ENCODE measurements at regions not wholly inside any gene's neighbourhood (a gene's known extent, or its start where the extent isn't known, plus 50 kb on each side); places are given as distances from the start of the nearest gene placed in this dataset.

DNA sequence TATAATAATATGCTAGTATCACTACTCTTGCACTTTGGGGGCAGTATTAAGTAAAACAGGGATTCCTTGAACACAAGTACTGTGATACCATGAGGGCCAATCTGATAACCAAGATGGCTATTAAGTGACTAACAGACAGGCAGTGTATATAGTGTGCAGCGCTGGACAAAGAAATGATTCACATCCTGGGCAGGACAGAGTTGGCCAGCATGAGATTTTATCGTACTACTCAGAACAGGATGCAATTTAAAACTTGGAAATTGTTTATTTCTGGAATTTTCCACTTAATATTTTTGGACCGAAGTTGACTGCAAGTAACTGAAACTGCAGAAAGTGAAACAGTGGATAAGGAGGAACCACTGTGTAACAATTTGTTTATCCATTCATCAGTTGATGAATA lies 74.6 kb downstream of the DNTTIP2 start:
- no peaks in the 10 kb centered on the region for H3K27me3 ChIP-seq
- H3K4me1 ChIP-seq = peaks cover 8% of the 10 kb centered on the region; the same call in 1 of the 2 replicates
- no peak overlapping the region for H3K4me3 ChIP-seq
- H4K20me1 ChIP-seq = no peaks in the 10 kb centered on the region
- no peak overlapping the region for H3K27ac ChIP-seq
- H3K9ac ChIP-seq = no peak overlapping the region
- H3K9me3 ChIP-seq = peaks cover 31% of the 10 kb centered on the region
- no peak overlapping the region for H3K4me2 ChIP-seq
- no peak for TF ChIP-seq Cebpa-rat (IDR thresholded peaks at IDR 0.05)
- no peaks in the 10 kb centered on the region for H3K36me3 ChIP-seq

DNA sequence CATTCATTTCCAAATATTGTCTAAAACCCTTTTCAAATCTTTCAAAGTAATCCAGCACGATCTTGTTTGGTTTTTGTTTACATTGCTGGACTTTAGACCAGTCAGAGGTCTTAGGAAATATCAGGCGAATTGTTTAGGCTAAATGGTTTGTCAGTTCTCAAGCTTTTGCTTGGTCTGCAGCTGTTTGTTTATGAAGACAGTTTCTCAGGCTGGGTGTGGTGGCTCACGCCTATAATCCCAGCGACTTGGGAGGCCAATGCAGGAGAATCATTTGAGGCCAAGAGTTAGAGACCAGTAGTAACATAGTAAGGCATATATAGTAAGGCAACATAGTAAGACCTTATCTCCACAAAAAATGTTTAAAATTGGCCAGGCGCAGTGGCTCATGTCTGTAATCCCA lies 77.5 kb downstream of the DNTTIP2 start:
- H3K9me3 ChIP-seq = peaks cover 9% of the 10 kb centered on the region; the same call in 1 of the 2 replicates
- no peaks in the 10 kb centered on the region for H3K36me3 ChIP-seq
- no peaks in the 10 kb centered on the region for H4K20me1 ChIP-seq
- H3K27ac ChIP-seq = no peak overlapping the region
- no peak overlapping the region for H3K9ac ChIP-seq
- no peak for TF ChIP-seq Cebpa-rat (IDR thresholded peaks at IDR 0.05)
- H3K4me3 ChIP-seq = no peak overlapping the region
- no peak overlapping the region for H3K4me2 ChIP-seq
- H3K4me1 ChIP-seq = peaks cover 8% of the 10 kb centered on the region; the same call in 1 of the 2 replicates
- H3K27me3 ChIP-seq = no peaks in the 10 kb centered on the region

DNA sequence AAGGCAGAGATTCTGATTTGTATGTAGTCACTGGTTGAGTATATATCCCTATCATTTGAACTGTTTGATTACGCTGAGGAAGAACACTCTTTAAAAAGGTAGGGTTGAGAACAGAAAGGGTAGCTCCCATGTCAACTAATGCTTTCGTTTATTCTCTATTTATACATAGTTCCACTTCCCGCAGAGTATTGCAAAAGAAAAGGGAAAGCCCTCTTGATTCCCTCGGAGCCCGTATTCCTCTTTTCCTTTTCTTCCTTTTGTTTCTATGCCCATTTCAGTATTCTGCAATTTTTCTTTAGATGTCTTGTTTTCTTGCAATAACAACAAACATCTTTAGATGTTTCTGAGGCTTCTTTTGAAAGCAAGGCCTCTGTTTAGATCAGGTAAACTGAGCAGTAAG lies 78.2 kb downstream of the DNTTIP2 start:
- Histone ChIP-seq H3K27ac (no peak overlapping the region), H3K9me3 (0 out of 2 replicates have a peak, but pooled peaks cover 6% of the 10 kb centered on the region), H3K9ac (no peak overlapping the region), H3K36me3 (no peaks in the 10 kb centered on the region), H3K4me2 (no peak overlapping the region), H3K27me3 (no peaks in the 10 kb centered on the region), H4K20me1 (no peaks in the 10 kb centered on the region), H3K4me1 (peaks cover 8% of the 10 kb centered on the region; the same call in 1 of the 2 replicates), H3K4me3 (no peak overlapping the region)
- TF ChIP-seq Cebpa-rat (IDR thresholded peaks at IDR 0.05) = no peak

DNA sequence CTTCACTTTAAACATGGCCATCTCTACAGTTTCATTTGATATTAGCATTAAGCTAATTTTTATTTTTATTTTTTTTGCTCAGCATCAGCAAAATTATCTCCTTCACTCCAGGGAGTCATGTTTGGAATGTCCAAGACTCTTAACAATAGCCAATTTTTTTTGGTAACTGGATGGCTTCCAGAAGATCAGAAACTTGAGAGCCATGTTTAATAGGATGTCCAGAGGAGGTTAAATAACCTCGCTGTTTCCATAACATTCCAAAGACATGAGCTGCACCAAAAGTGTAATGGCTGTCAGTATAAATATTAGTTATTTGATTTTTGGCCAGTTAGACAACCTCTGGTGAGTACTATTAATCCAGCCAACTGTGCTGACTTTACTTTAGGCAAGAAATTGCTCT lies 80.7 kb downstream of the DNTTIP2 start:
- Histone ChIP-seq H3K4me1 (peaks cover 7% of the 10 kb centered on the region; the same call in 1 of the 2 replicates), H3K4me3 (no peak overlapping the region), H3K4me2 (no peak overlapping the region), H4K20me1 (no peaks in the 10 kb centered on the region), H3K27ac (no peak overlapping the region), H3K9me3 (0 out of 2 replicates have a peak, but pooled peaks cover 6% of the 10 kb centered on the region), H3K9ac (no peak overlapping the region), H3K27me3 (no peaks in the 10 kb centered on the region), H3K36me3 (no peaks in the 10 kb centered on the region)
- TF ChIP-seq Cebpa-rat (IDR thresholded peaks at IDR 0.05) = no peak

DNA sequence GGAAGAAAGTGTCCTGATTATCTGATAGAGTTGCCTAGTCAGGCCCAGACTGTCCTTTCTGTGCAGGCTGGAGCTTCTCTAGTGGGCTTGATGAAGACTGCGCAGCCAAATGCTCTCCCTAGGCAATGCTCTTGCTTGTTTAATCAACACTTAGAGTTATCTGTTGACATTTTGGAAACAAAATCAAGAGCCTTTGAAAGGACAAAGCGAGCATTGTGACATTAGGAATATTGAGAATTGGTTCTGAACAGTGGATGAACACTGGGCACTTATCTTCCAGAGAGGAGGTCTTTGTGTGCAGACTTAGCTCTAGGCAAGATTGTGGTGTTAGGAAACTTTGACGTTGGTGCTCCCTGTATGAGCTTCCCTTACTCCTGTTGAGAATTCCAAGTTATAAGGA lies 94.5 kb downstream of the DNTTIP2 start:
- Histone ChIP-seq H3K36me3 (no peaks in the 10 kb centered on the region), H3K4me2 (no peak overlapping the region), H3K4me3 (no peak overlapping the region), H3K27ac (no peak overlapping the region), H3K9me3 (no peaks in the 10 kb centered on the region; the same call in 1 of the 2 replicates), H3K27me3 (no peaks in the 10 kb centered on the region), H3K4me1 (no peaks in the 10 kb centered on the region), H4K20me1 (no peaks in the 10 kb centered on the region), H3K9ac (no peak overlapping the region)
- no peak for TF ChIP-seq Cebpa-rat (IDR thresholded peaks at IDR 0.05)

DNA sequence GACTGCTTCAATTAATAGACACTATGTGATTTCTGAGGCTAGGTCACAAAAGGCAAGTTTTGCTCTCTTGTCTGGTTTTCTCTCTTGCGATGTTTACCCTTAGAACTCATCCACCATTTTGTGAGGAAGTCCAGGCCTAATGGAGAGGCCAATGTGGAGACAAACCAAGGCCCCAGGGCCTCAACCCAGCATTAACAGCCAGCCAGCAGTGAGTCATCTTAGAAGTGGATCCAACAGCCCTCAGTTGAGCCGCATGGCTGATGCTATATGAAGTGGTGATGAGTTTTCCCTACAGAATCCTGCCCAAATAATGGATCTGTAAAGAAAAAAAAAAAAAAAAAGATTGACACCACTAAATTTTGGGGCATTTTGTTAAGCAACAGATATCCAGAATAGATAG lies 95.1 kb downstream of the DNTTIP2 start:
- Histone ChIP-seq H3K4me2 (no peak overlapping the region), H3K9ac (no peak overlapping the region), H3K27ac (no peak overlapping the region), H4K20me1 (no peaks in the 10 kb centered on the region), H3K4me3 (no peak overlapping the region), H3K36me3 (no peaks in the 10 kb centered on the region), H3K27me3 (no peaks in the 10 kb centered on the region), H3K4me1 (no peaks in the 10 kb centered on the region), H3K9me3 (no peaks in the 10 kb centered on the region)
- no peak for TF ChIP-seq Cebpa-rat (IDR thresholded peaks at IDR 0.05)

DNA sequence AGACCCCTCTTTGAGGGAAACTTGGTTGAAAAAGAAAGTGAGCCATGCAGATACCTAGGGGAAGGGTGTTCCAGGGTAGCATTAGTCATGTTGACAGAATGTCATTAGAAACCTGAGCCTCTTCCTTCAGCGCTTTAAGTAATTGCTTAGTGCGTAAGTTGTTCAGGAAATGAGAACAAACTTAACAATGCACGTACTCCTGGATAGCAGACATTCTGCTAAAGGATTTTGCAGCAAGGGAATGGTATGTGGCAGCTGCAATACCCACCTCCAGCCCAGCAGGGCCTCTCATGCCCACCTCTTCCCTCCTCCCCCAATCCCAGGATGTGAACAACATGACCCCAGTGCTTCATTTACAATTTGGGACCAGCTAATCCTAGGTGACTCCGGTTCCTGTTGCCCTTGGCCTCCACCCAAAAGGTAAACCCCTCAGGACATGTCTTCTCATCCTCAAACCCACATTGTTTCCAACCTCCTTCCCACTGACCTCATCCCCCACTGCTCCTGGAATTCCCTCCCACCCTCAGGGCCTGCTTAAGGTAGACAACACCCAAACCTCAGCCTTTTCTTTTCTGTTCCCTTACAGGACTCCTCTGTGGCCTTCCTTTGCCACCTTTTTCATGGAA lies 98.0 kb upstream of the BCAR3 start:
- Histone ChIP-seq H3K9me3 (no peaks in the 10 kb centered on the region), H3K4me2 (no peak overlapping the region), H3K9ac (no peak overlapping the region), H3K27me3 (no peaks in the 10 kb centered on the region), H4K20me1 (no peaks in the 10 kb centered on the region), H3K4me1 (no peaks in the 10 kb centered on the region), H3K27ac (no peak overlapping the region), H3K36me3 (no peaks in the 10 kb centered on the region), H3K4me3 (no peak overlapping the region)
- no peak for TF ChIP-seq Cebpa-rat (IDR thresholded peaks at IDR 0.05)

DNA sequence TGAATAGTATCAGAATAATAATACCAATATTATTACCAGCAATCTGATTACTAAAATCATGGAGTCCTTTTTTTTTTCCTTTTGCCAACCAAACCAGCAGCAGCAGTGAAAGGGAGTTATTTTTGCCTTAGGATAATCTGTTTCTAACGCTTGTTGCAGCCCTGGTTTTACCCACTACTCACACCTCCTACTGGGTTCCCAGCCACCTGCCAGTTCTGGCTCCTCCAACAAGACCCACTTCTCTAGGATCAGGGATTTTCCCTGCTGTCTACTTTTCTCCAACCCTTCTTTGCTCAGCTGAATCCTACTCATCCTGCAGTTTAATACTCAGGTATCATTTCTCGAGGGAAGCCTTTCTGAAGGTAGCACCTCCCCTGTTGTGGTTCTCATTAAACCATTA lies 96.8 kb upstream of the BCAR3 start:
- Histone ChIP-seq H3K9ac (no peak overlapping the region), H3K27me3 (no peaks in the 10 kb centered on the region), H3K36me3 (no peaks in the 10 kb centered on the region), H3K4me2 (no peak overlapping the region), H3K27ac (no peak overlapping the region), H3K4me3 (no peak overlapping the region), H3K4me1 (no peaks in the 10 kb centered on the region), H3K9me3 (no peaks in the 10 kb centered on the region), H4K20me1 (no peaks in the 10 kb centered on the region)
- no peak for TF ChIP-seq Cebpa-rat (IDR thresholded peaks at IDR 0.05)

DNA sequence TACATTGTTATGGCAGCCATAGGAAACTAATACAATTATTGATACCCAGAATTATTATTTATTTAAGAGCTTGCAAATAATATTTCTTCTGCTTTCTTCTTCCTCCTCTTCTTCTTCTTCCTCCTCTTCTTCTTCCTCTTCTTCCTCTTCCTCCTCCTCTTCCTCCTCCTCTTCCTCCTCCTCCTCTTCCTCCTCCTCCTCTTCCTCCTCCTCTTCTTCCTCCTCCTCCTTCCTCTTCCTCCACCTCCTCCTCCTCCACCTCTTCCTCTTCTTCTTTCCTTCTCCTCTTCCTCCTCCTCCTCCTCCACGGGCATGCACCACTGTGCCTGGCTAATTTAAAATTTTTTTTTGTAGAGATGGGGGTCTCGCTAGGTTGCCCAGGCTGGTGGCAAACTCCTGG lies 95.6 kb upstream of the BCAR3 start:
- H4K20me1 ChIP-seq = no peaks in the 10 kb centered on the region
- H3K4me2 ChIP-seq = no peak overlapping the region
- H3K9ac ChIP-seq = no peak overlapping the region
- no peak for TF ChIP-seq Cebpa-rat (IDR thresholded peaks at IDR 0.05)
- no peaks in the 10 kb centered on the region for H3K4me1 ChIP-seq
- no peaks in the 10 kb centered on the region for H3K9me3 ChIP-seq
- H3K27ac ChIP-seq = no peak overlapping the region
- no peaks in the 10 kb centered on the region for H3K27me3 ChIP-seq
- no peak overlapping the region for H3K4me3 ChIP-seq
- H3K36me3 ChIP-seq = no peaks in the 10 kb centered on the region

DNA sequence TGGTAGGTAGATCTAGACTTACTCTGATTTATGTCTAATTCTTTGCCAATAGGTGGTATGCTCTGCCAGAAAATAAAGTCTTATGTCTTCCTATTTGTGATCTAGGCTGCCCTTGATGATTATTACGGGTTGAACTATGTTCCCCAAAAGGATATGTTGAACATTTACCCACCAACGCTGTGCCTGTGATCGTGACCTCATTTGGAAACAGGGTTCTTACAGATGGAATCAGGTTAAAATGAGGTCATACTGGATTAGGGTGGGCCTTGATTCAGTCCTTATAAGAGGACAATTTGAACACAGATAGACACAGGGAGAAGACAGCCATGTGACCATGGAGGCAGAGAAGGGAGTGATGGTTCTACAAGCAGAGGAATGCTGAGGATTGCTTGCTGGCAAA lies 95.1 kb upstream of the BCAR3 start:
- Histone ChIP-seq H3K4me3 (no peak overlapping the region), H3K4me1 (no peaks in the 10 kb centered on the region), H3K36me3 (no peaks in the 10 kb centered on the region), H3K27me3 (no peaks in the 10 kb centered on the region), H3K9ac (no peak overlapping the region), H3K4me2 (no peak overlapping the region), H4K20me1 (no peaks in the 10 kb centered on the region), H3K27ac (no peak overlapping the region), H3K9me3 (no peaks in the 10 kb centered on the region)
- no peak for TF ChIP-seq Cebpa-rat (IDR thresholded peaks at IDR 0.05)

DNA sequence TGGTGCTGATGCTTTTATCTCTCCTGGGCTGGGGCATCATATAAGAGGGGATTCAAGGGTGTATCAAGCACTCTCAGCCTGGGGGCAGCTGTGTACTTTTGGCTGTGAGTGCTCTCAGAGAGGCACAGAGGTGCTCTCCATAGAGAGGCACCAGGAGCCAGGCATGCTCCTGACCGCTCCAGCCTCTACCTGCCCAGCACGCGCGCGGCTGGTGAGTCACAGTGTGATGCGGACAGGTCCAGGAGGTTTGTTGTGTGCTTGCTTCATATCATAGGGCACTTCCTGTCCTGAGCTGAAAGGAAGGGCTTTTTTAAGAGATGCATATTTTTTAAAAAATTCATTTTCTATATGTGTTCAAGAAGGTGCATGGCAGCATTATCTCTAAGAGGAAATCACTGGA lies 93.6 kb upstream of the BCAR3 start:
- no peak overlapping the region for H3K4me2 ChIP-seq
- no peaks in the 10 kb centered on the region for H3K36me3 ChIP-seq
- no peak for TF ChIP-seq Cebpa-rat (IDR thresholded peaks at IDR 0.05)
- no peak overlapping the region for H3K27ac ChIP-seq
- H3K9me3 ChIP-seq = no peaks in the 10 kb centered on the region
- no peak overlapping the region for H3K9ac ChIP-seq
- no peaks in the 10 kb centered on the region for H4K20me1 ChIP-seq
- no peak overlapping the region for H3K4me3 ChIP-seq
- H3K27me3 ChIP-seq = no peaks in the 10 kb centered on the region
- no peaks in the 10 kb centered on the region for H3K4me1 ChIP-seq

All from BLaER1 (cell line).